SK-N-MC (cell line): ENCODE measurements at regions not wholly inside any gene's neighbourhood (a gene's known extent, or its start where the extent isn't known, plus 50 kb on each side); places are given as distances from the start of the nearest gene placed in this dataset.
A peak's percentile ranks its signal among the peaks of the same experiment; 100 is the strongest.

Experiments used
- DNase-seq: peaks from one replicate; pipeline ENCODE4 v3.0.0-alpha.2; 2011; ENCODE audit warnings: low read depth, low spot score
- H3K27ac ChIP-seq: fragments of 200-600 bp; sonication (generic); 2 replicates; pipeline ENCODE4 v1.5.1; 2016; ENCODE audit warnings: mixed run types
- H3K36me3 ChIP-seq: fragments of 200-600 bp; sonication (generic); 2 replicates; pipeline ENCODE4 v1.6.1; 2017; ENCODE audit warnings: antibody characterized with exemption, low read length, mixed read lengths; ENCODE audit not compliant: insufficient read depth
- H3K4me3 ChIP-seq: fragments of 200-600 bp; sonication (generic); 2 replicates; pipeline ENCODE4 v1.5.1; 2016
- H3K9ac ChIP-seq: fragments of 200-600 bp; sonication (generic); 2 replicates; pipeline ENCODE4 v1.8.0; 2017; ENCODE audit warnings: mixed run types, mixed read lengths; ENCODE audit not compliant: insufficient read length
- H3K9me3 ChIP-seq: fragments of 200-600 bp; sonication (generic); 2 replicates; pipeline ENCODE4 v1.6.1; 2017; ENCODE audit warnings: low read depth, mild to moderate bottlenecking, antibody characterized with exemption, low read length, moderate library complexity, mixed read lengths
- EZH2 ChIP-seq: fragments of 200-600 bp; sonication (generic); IDR thresholded peaks from one replicate; pipeline ENCODE4 v1.6.1; 2017; ENCODE audit warnings: antibody characterized with exemption
- FOXP2 ChIP-seq: optimal IDR thresholded peaks from 2 replicates; pipeline ENCODE3; 2011; ENCODE audit warnings: mild to moderate bottlenecking, moderate library complexity; ENCODE audit not compliant: insufficient read depth; ENCODE audit errors: extremely low read length, control extremely low read depth
- POLR2AphosphoS5 ChIP-seq: IDR thresholded peaks from 2 replicates; pipeline ENCODE4 v1.6.1; 2012; ENCODE audit warnings: mild to moderate bottlenecking, low read depth, low read length, borderline replicate concordance

DNA sequence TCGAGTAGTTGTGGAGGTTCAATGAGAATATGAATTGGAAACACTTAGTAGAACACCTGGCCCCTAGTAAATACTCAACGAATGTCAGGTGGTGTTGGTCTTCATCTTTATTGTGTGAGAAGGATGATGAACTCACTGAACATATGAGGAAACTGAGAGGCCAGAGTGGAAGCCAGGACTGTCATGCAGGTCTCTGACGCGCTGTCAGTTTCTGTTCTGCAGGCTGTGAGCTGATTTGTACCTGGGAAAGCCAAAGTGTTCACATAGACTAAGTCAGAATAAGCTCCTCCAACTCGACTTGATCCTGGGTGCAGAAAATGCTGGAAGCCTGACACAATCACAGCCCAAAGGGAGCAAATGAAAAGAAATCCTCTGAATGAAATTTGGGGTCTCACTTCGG is 222.2 kb downstream of the LY86 start:
- H3K4me3 ChIP-seq: no peak overlapping the region
- no peak overlapping the region for H3K9ac ChIP-seq
- TF ChIP-seq FOXP2: no peak
- no peak for TF ChIP-seq EZH2
- no peak for TF ChIP-seq POLR2AphosphoS5
- no peaks in the 10 kb centered on the region for H3K36me3 ChIP-seq
- DNase-seq: no peak
- no peak overlapping the region; the same call in 1 of the 2 replicates for H3K27ac ChIP-seq
- no peaks in the 10 kb centered on the region for H3K9me3 ChIP-seq

DNA sequence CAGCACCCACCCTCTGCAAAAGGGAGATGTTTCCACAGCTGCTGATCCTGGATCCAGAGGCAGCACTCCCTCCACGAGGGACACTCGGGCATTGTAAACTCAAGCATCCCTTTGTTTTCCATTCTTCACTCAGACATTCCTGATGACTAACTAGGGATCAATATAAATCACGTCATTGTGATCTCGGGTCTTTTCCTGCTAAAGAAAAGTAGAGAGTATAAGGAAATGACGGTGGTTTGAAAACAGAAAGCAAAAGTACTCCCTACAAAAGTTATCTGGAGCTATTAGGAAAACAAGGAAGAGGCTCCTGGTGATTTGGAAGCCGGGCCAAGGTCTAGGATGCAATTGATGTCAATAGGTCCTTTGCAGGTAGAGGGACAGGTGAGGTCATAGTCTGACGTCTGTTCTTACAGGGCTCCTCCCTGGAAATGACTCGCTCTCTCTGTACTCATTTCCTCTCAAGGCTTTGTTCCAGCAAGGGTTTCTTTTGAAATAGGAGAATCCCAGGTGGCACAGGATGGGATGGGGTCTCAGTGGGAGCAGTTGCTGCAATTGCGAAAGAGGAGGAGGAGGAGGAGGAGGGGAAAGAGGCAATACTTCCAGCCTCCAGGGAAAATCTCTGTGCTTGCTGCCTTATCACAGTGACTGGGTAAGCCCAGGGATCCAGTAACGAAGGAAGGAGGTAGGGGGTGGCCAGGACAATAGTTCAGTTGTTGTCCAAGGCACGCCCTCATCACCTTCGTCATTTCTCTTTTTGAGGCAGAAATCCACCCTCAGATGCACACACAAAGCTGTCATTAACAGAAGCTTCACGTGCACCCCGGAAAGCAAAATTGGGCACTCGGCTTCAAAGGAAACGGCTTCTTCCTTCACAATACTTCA is 222.8 kb downstream of the LY86 start:
- Histone ChIP-seq H3K4me3 (no peak overlapping the region), H3K9ac (no peak overlapping the region), H3K9me3 (no peaks in the 10 kb centered on the region), H3K36me3 (no peaks in the 10 kb centered on the region), H3K27ac (no peak overlapping the region; the same call in 1 of the 2 replicates)
- DNase-seq: no peak
- TF ChIP-seq POLR2AphosphoS5 (no peak), FOXP2 (no peak), EZH2 (no peak)

DNA sequence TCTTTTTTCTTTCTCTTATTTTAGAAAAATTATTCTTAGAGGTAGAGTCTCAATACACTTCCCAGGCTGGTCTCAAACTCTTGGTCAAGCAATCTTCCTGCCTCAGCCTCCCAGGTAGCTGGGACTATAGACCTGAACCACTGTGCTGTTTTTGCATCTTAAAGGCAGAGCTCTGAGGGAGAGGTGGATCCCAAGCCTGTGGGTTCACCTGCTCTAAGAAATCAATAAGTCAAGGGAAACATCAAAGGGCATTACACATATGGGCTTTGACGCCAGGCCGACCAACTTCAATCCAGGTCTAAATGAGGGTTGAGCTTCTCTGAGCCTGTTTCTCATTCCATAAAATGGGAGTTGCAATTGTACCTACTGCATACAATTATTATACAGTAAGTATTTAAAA is 223.9 kb downstream of the LY86 start:
- TF ChIP-seq POLR2AphosphoS5: no peak
- TF ChIP-seq FOXP2: no peak
- no peak for TF ChIP-seq EZH2
- DNase-seq: no peak
- Histone ChIP-seq H3K36me3 (no peaks in the 10 kb centered on the region), H3K9ac (no peak overlapping the region), H3K4me3 (no peak overlapping the region), H3K27ac (no peak overlapping the region), H3K9me3 (no peaks in the 10 kb centered on the region)

DNA sequence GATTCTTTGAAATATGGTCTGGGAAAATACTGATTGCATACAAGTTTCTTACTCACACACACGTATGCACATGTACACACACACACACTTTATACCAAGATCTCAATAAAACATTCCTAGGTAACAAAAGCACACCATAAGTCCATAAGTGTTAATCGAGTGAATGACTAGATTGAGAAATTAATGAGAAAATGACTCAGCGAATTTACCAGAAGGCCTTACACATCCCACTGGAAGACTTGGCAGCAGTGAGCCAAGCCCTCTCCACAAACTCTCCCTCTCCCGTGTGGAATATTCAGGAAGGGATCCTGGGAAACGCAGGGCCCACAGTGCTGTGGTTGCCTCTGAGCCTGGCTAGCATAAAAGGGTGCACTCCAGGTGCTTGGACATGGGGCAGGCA is 227.2 kb downstream of the LY86 start:
- Histone ChIP-seq H3K9me3 (no peaks in the 10 kb centered on the region), H3K36me3 (no peaks in the 10 kb centered on the region), H3K27ac (0 out of 2 replicates have a peak overlapping the region, but pooled peaks have one; percentile 22), H3K9ac (no peak overlapping the region), H3K4me3 (no peak overlapping the region)
- no peak for TF ChIP-seq POLR2AphosphoS5
- no peak for DNase-seq

DNA sequence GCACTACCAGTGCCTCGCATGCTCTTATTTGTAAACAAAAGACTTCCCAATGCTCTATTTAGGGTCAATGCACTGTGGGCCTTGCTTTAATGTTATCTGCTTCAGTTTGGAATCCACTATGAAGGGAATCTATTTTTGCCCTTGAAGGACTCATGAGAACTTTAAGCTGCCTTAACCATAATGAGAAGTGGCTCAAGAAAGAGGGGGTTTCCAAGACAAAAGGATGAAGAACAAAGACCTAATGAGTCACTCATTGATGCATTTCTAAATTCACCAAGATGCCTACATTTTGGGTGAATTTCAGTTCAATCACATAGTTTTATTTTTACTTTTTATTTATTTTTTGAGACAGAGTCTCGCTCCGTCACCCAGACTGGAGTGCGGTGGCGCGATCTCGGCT is 228.2 kb downstream of the LY86 start:
- Histone ChIP-seq H3K36me3 (no peaks in the 10 kb centered on the region), H3K9me3 (no peaks in the 10 kb centered on the region), H3K4me3 (no peak overlapping the region), H3K27ac (no peak overlapping the region), H3K9ac (no peak overlapping the region)
- no peak for DNase-seq
- TF ChIP-seq FOXP2 (no peak), POLR2AphosphoS5 (no peak), EZH2 (no peak)

DNA sequence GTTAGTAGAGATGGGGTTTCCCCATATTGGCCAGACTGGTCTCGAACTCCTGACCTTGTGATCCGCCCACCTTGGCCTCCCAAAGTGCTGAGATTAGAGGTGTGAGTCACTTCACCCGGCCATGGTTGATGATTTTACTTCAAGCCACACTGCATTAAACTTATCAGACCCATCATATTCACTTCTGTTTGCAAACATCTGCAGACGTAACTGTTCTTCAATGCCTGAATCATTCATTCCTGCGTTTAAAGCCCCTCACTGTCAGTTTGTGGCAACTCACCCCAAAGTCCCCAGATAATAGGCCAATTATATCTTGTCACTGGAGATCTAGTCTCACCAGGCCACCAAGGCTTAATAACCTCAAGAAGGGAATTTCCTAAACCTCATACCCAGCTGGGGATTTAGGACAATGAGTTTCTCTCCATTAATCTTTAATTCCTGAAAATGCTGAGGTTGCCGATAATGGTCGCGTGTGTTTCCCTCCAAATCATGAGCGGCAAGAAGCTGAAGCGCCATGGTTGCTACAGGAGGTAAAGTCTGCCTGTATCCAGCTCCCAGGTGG is 229.6 kb downstream of the LY86 start:
- no peaks in the 10 kb centered on the region for H3K9me3 ChIP-seq
- H3K4me3 ChIP-seq: no peak overlapping the region
- H3K36me3 ChIP-seq: no peaks in the 10 kb centered on the region
- no peak for DNase-seq
- H3K9ac ChIP-seq: no peak overlapping the region
- H3K27ac ChIP-seq: no peak overlapping the region
- TF ChIP-seq FOXP2: no peak
- no peak for TF ChIP-seq EZH2
- TF ChIP-seq POLR2AphosphoS5: no peak

DNA sequence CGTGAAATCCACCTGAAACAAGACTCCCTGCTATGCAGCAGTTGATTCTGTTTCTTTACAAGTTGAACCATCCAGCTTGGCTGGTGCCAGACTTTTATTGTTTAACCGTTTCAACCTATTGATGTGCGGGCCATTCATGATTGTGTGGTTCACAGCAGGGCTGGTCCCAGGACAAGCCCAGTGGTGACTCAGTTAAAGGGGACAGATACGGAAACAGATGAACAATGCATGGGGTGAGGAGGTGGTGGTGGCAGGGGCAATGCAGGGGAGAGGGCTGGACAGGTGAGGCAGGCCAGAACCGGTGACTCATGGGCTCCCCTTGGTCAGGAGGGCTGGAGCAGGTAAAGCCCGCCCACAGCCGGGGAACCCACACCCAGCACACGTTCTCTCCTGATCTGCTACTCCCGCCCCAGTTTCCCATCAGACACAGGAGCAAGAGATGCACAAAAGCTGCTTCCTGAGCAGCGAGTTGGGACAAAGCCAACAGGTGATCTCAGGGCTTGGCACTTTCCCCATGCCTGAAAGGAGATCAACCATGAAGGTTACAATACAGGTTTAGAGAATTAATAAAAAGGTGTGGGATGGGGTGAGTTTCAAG is 232.2 kb downstream of the LY86 start:
- Histone ChIP-seq H3K4me3 (no peak overlapping the region), H3K36me3 (no peaks in the 10 kb centered on the region), H3K9ac (no peak overlapping the region), H3K27ac (no peak overlapping the region), H3K9me3 (no peaks in the 10 kb centered on the region)
- TF ChIP-seq POLR2AphosphoS5: no peak
- no peak for TF ChIP-seq FOXP2
- no peak for TF ChIP-seq EZH2
- no peak for DNase-seq

DNA sequence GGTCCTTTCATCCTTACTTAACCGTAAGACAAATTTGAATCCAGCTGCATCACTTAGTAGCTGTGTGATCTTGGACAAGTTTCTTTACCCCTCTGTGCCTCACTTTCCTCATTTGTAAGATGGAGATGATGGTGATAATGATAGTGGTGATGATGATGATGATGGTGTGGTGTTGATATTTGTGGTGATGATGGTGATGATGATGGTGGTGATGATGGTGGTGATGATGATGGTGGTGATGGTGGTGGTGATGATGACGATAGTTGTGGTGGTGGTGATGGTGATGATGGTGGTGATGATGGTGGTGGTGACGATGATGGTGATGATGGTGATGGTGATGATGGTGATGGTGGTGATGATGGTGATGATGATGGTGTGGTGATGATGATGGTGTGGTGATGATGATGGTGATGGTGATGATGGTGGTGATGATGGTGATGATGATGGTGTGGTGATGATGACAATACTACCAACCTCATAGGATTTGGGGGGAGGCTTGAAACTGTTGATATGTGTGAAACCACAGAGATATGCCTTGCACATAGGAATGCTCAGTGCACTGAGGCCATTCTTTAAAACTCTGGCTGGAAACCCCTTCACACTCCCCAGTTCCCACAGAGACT is 233.2 kb downstream of the LY86 start:
- no peak overlapping the region for H3K4me3 ChIP-seq
- no peak overlapping the region for H3K9ac ChIP-seq
- DNase-seq: no peak
- no peak overlapping the region for H3K27ac ChIP-seq
- H3K36me3 ChIP-seq: no peaks in the 10 kb centered on the region
- TF ChIP-seq FOXP2 (no peak), EZH2 (no peak), POLR2AphosphoS5 (no peak)
- H3K9me3 ChIP-seq: no peaks in the 10 kb centered on the region
